Uterus (tissue), 3 donors: ENCODE measurements at regions not wholly inside any gene's neighbourhood (a gene's known extent, or its start where the extent isn't known, plus 50 kb on each side); places are given as distances from the start of the nearest gene placed in this dataset.

Source experiments
- DNase-seq, 2 donors: peaks; one replicate each; pipeline ENCODE4 v3.0.0-alpha.2; 2019 to 2020
- H3K27ac ChIP-seq, 2 donors: fragments of 200-600 bp; sonication (generic); 1 replicate in 1 of 2; 2 replicates in 1 of 2; pipeline ENCODE4 v1.5.1; 2016 to 2018
- H3K27me3 ChIP-seq, 2 donors: fragments of 200-600 bp; sonication (generic); one replicate each; pipeline ENCODE4 v1.5.1; 2018 to 2019; ENCODE audit warnings: control low read depth in 1 of 2
- H3K36me3 ChIP-seq, 2 donors: fragments of 200-600 bp; sonication (generic); one replicate each; pipeline ENCODE4 v1.5.1; 2019; ENCODE audit warnings: control low read depth in 1 of 2
- H3K4me1 ChIP-seq, 2 donors: fragments of 200-600 bp; sonication (generic); one replicate each; pipeline ENCODE4 v1.5.1; 2018 to 2019; ENCODE audit warnings: control low read depth in 1 of 2
- H3K4me3 ChIP-seq, 2 donors: fragments of 200-600 bp; sonication (generic); 1 replicate in 1 of 2; 2 replicates in 1 of 2; pipeline ENCODE4 v1.5.1; 2018 to 2019; ENCODE audit warnings: mild to moderate bottlenecking in 1 of 2
- H3K9me3 ChIP-seq, 2 donors: fragments of 200-600 bp; sonication (generic); one replicate each; pipeline ENCODE4 v1.5.1; 2019; ENCODE audit warnings: control low read depth in 1 of 2
- POLR2A ChIP-seq, 2 donors: fragments of 450-650 bp; IDR thresholded peaks; one replicate each; pipeline ENCODE4 v1.6.1; 2016; ENCODE audit warnings: antibody characterized with exemption in 2 of 2, mild to moderate bottlenecking in 1 of 2, moderate library complexity in 1 of 2
- intact Hi-C: fragments of 100-400 bp; cut with DNase I; formaldehyde crosslinking; loops from one replicate; pipeline ENCODE4 v1.15.1; 2023; ENCODE audit warnings: low total_unique reads
- TF ChIP-seq, protein P1 (sequence below), 4 experiments: fragments of 200-600 bp in 2 of 4; fragments of 450-650 bp in 2 of 4; sonication (generic) in 2 of 4; IDR thresholded peaks; one replicate each; pipeline ENCODE4 v1.5.1; 2016 to 2019; ENCODE audit warnings: antibody characterized with exemption in 4 of 4, mild to moderate bottlenecking in 2 of 4, moderate library complexity in 1 of 4
- donor health status: DM: yes; HTN: yes; CAD: no.

DNA sequence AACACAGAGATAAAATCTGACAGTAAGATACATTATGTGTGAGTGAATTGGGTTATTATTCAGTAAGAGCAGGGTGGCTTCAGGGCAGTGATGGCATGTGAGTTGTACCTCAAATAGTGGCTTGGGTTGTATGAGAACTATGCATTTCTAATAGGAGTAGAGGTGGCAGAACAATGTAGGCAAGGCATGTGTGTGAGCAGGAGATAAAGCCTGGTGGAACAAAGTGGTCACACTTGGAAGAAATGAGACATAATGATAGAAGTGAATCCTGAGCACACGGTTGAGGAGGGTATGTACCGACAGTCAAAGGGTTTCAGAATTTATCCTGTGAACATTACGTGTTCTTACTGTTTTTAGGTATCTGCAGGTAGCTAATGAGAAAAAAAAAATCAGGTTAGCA is 159.3 kb downstream of the CASP12 start:
- H3K36me3 ChIP-seq: no peaks in the 10 kb centered on the region
- no peak for DNase-seq
- no peaks in the 10 kb centered on the region for H3K4me1 ChIP-seq
- H3K27me3 ChIP-seq: no peaks in the 10 kb centered on the region
- intact Hi-C loops: no loop called here
- no peak for TF ChIP-seq POLR2A (IDR thresholded peaks at IDR 0.05)
- TF ChIP-seq, protein P1, sequence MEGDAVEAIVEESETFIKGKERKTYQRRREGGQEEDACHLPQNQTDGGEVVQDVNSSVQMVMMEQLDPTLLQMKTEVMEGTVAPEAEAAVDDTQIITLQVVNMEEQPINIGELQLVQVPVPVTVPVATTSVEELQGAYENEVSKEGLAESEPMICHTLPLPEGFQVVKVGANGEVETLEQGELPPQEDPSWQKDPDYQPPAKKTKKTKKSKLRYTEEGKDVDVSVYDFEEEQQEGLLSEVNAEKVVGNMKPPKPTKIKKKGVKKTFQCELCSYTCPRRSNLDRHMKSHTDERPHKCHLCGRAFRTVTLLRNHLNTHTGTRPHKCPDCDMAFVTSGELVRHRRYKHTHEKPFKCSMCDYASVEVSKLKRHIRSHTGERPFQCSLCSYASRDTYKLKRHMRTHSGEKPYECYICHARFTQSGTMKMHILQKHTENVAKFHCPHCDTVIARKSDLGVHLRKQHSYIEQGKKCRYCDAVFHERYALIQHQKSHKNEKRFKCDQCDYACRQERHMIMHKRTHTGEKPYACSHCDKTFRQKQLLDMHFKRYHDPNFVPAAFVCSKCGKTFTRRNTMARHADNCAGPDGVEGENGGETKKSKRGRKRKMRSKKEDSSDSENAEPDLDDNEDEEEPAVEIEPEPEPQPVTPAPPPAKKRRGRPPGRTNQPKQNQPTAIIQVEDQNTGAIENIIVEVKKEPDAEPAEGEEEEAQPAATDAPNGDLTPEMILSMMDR (IDR thresholded peaks at IDR 0.05): no peak
- no peak overlapping the region for H3K4me3 ChIP-seq
- H3K27ac ChIP-seq: no peak overlapping the region
- no peaks in the 10 kb centered on the region for H3K9me3 ChIP-seq

DNA sequence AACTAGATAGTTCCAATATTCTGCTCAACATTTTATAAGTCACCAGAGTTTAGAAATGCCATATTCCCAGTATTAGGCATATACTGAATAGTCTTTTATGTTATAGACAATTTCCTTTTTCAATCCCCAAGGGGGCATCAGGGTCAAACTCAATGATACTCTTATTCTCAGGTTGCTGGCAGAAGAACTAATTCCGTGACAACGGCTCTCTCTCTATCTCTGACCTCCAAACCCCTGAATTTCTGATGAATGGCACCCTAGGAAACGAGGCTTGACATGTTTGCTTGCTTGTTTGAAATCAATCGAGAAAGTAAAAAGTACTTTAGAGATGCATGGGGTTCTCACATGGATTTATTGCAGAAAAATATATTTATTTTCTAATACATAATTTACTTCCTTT is 160.1 kb downstream of the CASP12 start:
- TF ChIP-seq, protein P1 (IDR thresholded peaks at IDR 0.05): no peak
- TF ChIP-seq POLR2A (IDR thresholded peaks at IDR 0.05): no peak
- H3K36me3 ChIP-seq: no peaks in the 10 kb centered on the region
- no peak for DNase-seq
- no peak overlapping the region for H3K27ac ChIP-seq
- intact Hi-C loops: no loop called here
- no peaks in the 10 kb centered on the region for H3K9me3 ChIP-seq
- H3K27me3 ChIP-seq: no peaks in the 10 kb centered on the region
- H3K4me3 ChIP-seq: no peak overlapping the region
- H3K4me1 ChIP-seq: no peaks in the 10 kb centered on the region

DNA sequence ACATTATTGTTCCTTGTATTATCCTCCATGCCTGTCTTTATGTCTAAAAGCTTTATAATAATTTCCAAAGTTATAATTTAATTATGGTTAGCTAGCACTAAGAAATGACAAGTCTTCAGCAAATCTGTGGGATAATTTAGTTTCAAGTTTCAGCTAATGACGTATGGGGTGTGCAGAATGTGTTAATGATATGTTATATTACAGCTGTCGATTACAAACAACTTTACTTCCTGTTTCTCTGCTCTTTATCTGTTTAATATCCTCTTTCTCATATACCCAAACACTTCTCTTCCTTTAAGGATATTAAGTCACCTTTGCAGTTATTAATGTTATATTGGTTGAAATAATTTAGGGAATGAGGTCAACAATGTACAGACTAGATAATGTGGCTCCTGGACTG is 161.8 kb downstream of the CASP12 start:
- Histone ChIP-seq H3K9me3 (no peaks in the 10 kb centered on the region), H3K4me1 (no peaks in the 10 kb centered on the region), H3K4me3 (no peak overlapping the region), H3K27me3 (no peaks in the 10 kb centered on the region), H3K36me3 (no peaks in the 10 kb centered on the region), H3K27ac (no peak overlapping the region)
- DNase-seq: no peak
- TF ChIP-seq, protein P1 (IDR thresholded peaks at IDR 0.05): no peak
- TF ChIP-seq POLR2A (IDR thresholded peaks at IDR 0.05): no peak
- intact Hi-C loops: no loop called here

DNA sequence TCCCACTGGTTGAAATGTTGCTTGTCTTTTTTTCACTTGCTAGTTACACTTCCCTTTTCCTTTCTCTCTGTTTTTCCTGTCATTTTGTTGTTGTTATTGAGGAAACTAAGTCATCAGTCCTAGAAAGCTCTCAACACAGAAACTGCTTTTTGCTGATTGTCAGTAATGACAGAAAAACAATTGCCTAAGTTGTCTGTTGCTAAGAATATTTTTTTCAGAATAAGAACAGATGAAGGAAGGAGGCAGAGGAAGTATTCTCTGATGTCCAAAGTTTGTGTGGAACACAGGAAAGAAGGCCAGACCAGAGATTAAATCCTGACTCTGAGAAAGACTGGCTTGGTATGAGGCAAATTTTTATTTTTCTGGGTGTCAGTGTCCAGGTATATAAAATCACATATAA is 163.3 kb downstream of the CASP12 start:
- Histone ChIP-seq H3K27me3 (no peaks in the 10 kb centered on the region), H3K4me3 (no peak overlapping the region), H3K27ac (no peak overlapping the region), H3K4me1 (no peaks in the 10 kb centered on the region), H3K9me3 (no peaks in the 10 kb centered on the region), H3K36me3 (no peaks in the 10 kb centered on the region)
- intact Hi-C loops: no loop called here
- TF ChIP-seq POLR2A (IDR thresholded peaks at IDR 0.05): no peak
- TF ChIP-seq, protein P1 (IDR thresholded peaks at IDR 0.05): no peak
- no peak for DNase-seq

DNA sequence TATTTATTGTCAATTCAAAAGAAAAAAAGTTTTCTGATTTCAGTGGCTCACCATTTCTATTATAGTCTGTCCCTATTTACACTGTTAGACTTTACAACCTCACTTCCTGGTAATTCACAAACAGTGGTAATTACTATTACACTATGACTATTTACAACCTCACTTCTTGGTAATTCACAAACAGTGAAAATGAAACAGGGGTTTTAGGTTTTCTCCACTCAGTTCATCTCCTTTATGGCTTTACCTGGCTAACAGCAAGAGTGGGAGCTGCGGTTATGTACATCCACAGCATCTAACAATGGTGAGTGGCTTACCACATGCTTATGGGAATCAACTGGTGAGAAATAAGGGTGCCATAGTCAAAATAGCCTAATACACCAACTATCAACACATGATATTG is 166.4 kb downstream of the CASP12 start:
- intact Hi-C loops: no loop called here
- Histone ChIP-seq H3K9me3 (no peaks in the 10 kb centered on the region), H3K4me3 (no peak overlapping the region), H3K4me1 (no peaks in the 10 kb centered on the region), H3K27ac (no peak overlapping the region), H3K27me3 (no peaks in the 10 kb centered on the region), H3K36me3 (no peaks in the 10 kb centered on the region)
- DNase-seq: no peak
- TF ChIP-seq, protein P1 (IDR thresholded peaks at IDR 0.05): no peak
- TF ChIP-seq POLR2A (IDR thresholded peaks at IDR 0.05): no peak
